Inferior parietal cortex (tissue), 1 donor: ENCODE measurements at regions not wholly inside any gene's neighbourhood (a gene's known extent, or its start where the extent isn't known, plus 50 kb on each side); places are given as distances from the start of the nearest gene placed in this dataset.
"Not testable (repeated sequence)": the region's sequence is repeated elsewhere in the genome, so short reads cannot be mapped to it uniquely, and the experiment has no call there.

Experiments
- DNase-seq: peaks from one replicate; pipeline ENCODE4 v3.0.0-alpha.2; 2016; ENCODE audit errors: extremely low spot score

- DNase-seq: no peak
These were observed 566.7 kb upstream of the ROBO1 start for GRCh38 chr3:80334534-80334933.

DNA sequence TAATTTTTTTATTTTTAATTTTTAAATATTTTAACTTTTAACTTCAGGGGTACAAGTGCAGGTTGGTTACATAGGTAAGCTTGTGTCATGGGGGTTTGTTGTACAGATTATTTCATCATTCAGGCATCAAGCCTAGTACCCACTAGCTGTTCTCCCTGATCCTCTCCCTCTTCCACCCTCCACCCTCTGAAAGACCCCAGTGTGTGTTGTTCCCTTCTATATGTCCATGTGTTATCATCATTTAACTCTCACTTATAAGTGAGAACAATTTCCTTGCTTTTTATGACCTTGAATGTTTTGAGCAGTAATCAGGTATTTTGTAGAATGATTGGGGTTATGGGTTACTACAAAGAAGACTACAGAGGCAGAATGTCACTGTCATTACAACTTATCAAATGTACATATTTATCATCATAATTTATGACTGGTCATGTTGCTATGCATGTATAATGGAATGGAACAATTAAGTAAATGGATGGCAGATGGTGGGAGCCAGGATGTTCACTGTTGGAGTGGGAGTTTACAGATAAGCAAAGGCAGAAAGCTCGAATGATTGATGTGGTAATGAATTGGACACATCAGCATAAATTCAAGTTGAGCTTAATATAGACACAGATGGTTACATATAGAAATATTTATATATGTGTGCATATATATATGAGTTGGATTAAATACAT is 563.8 kb upstream of the ROBO1 start:
- no peak for DNase-seq

- DNase-seq: not testable (repeated sequence)
These were observed 546.7 kb upstream of the ROBO1 start for GRCh38 chr3:80314541-80314940.

GRCh38 chr3:80308637-80309036 is 540.8 kb upstream of the ROBO1 start:
- DNase-seq: no peak

- DNase-seq: no peak
These were observed 540.0 kb upstream of the ROBO1 start for GRCh38 chr3:80307844-80308243.

GRCh38 chr3:80297720-80298119 is 529.9 kb upstream of the ROBO1 start:
- no peak for DNase-seq

- DNase-seq: no peak
These were observed 517.6 kb upstream of the ROBO1 start for GRCh38 chr3:80285388-80285787.

DNA sequence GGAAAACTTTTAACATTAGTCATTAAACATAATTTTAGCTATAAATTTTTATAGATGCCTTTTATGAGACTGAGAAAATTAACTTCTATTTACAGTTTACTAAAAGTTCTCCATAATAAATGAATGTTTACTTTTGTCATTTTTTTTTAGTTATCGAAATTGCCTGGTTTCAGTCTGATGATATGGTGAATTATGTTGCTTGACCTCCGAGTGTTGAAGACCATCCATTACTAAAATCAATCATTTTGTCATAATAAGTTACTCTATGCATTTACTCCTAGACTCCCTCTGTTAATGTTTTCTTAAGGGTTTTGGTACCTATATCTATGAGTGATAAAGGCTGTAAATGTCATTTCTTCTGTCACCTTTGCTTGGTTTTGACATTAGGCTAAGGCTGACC is 516.0 kb upstream of the ROBO1 start:
- no peak for DNase-seq

DNA sequence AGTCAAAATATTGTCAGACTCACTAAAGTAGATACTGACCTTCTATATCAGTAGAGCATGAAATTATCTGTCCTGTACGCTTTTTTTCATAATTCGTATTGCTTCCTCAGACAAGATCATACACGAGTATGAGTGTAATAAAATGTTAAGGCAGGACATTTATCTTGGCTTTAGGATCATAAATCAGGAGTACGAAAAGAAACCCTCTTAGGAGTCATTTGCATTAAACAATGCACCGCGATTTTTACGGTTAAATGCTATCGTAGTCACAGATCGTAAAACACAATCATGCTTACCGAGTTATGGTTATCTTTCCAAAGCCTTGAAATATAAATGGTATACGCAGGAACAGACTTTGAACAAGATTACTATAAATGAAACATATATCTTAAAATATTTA is 510.3 kb upstream of the ROBO1 start:
- no peak for DNase-seq

- no peak for DNase-seq
These were observed 507.3 kb upstream of the ROBO1 start for GRCh38 chr3:80275120-80275519.

DNA sequence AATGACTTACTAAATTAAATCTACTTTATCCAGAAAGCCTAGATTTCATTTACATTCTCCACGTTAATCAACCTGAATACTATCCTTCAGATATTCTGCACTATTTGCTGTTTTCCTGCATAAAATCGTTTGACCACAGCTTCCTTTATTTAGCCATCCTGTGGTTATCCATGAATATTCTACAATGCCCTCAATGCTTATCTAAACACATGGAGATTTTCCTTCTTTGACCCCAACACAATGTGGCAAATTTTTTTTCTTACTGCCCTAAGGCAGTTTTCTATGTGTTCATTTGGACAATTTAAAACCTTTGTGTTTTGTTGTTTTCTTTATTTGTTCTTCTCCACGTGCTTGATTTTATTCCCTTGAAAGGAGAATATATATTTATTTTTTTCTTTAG is 495.5 kb upstream of the ROBO1 start:
- no peak for DNase-seq

DNA sequence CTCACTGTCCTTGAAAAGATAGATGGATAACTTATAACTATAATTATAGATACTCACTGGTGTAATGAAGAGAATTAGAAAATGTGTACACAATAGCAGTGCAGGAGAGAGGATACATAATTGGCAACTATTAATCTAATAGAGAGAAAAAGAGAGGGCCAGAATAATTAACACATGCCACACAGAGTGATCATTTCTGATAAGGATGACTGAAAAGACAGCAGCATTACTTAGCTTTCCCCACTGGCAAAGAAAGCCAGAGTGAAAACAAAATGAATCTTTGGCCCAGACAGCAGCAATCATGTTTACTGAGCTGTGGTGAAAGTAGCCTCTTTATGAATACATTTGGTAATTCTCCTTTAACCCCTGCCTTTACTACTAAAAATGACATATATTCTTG is 493.3 kb upstream of the ROBO1 start:
- DNase-seq: no peak

DNA sequence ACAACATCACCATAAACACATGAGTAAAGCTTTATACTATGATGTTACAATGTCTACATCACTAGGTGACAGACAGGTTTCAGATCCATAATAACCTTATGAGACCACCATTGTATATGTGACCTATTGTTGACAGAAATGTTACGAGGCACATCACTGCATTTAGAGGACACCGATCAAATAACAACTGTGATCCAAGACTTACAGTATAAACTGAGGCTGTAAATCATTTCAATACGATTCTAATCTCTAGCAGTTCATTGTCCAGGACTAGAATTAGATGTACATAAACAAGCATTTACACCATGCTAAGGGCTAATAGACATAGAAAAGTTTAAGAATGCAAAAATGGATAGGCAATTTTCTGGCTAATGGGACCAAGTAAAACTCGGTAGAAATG is 491.9 kb upstream of the ROBO1 start:
- DNase-seq: no peak

- no peak for DNase-seq
These were observed 484.3 kb upstream of the ROBO1 start for GRCh38 chr3:80252113-80252512.

DNA sequence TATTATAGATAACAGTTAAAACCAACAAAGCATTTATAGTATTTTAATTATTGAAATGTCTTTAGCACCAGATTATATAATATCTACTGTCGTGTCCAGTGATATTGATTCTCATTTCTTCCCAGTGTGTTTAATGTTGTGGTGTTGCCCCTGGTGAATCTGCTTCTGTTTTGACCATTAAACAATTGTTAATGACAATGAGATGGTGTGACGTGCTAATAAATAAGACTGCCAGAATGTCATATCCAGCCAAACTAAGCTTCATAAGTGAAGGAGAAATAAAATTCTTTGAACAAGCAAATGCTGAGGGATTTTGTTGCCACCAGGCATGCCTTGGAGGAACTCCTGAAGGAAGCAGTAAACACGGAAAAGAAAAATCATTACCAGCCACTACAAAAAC is 480.0 kb upstream of the ROBO1 start:
- DNase-seq: no peak

- DNase-seq: no peak
These were observed 476.6 kb upstream of the ROBO1 start for GRCh38 chr3:80244390-80244789.

DNA sequence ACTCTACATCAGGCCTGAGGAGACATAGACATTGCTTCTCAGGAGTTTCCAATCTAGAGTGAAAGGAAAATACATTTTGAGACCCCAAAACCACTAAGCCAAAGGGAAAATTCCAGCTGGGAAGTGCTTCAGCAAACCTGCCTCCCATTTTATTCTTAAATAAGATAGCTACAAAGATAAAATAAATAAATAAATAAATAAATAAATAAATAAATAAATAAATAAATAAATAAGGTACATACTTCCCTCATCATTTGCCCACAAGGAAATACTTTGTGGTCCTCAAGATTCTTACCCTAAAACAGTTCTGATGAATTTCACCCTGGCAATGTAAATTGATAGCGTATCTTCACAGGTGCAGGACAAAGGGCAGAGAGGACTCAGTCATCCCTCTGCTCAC is 474.0 kb upstream of the ROBO1 start:
- no peak for DNase-seq

DNA sequence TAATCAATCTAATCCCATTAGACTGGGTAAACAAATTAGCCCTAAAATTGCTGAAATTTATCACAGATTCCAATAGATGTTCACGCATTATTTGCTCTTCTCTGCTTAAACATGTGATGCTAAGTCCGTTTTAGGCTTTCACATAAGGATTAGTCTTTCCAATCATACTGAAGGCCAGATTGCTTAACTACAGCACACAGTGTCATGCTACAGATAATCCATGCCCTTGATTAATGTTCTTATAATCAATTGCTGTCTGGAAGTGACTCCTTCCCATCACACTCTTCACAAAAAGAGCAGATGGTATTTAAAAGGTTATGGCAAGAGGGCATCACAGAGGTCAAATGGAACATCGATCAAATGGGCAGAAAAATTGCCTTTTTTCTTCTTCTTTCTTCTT is 471.5 kb upstream of the ROBO1 start:
- DNase-seq: no peak

DNA sequence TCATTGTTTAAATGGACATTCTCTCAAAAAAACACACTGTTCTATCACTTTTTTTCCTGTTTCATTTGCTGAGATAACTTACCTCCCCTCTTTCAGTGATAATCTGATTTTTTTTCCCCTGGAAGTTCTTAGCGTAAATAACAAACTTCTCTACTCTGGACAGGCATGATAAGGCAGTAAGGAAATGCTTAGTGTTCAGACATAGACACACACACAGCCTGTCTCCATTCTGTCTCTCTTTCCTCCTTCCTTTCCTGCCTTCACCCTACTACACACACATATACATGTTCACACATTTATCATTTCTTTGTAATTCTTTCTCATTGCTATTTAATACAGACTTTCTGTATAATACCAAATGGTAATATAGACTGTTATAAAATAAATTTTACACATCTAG is 470.8 kb upstream of the ROBO1 start:
- DNase-seq: no peak

- no peak for DNase-seq
These were observed 470.4 kb upstream of the ROBO1 start for GRCh38 chr3:80238152-80238551.

GRCh38 chr3:80234706-80235105 is 466.9 kb upstream of the ROBO1 start:
- no peak for DNase-seq

DNA sequence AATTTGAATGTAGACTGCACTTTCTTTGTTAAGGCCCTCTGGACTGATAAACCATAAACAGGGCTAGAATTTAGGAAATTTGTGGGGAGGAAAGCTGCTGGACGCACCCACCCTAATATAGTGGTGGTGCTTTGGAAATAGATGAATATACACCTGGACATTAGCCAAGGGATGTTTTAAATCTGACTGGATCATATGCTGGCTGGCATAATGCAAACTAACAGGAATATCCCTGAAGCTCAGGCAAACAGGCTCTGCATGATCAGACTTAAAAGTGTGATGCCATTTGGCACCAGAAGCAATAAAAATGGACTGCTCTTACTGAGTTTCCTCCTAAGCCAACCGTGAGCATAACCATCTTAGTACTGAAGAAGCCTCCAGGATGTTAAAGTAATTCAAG is 465.8 kb upstream of the ROBO1 start:
- DNase-seq: no peak

DNA sequence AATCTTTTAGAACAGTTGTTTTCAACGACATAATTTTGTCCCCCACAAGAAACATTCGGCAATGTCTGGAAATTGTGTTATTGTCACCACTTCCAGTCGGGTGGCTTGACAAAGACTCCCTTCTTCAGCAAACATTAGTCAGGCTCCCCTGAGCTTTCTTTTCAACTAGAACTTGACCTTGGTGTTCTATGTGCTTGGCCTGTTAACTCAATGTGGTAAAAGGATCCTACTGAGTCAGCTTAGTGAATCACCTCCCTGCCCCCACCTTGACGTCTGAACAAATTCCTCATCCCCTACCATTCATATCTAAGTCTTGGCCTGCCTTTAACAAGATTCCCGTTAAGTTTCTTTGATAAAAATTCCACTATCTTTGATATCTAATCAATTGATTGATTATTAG is 465.0 kb upstream of the ROBO1 start:
- DNase-seq: no peak

DNA sequence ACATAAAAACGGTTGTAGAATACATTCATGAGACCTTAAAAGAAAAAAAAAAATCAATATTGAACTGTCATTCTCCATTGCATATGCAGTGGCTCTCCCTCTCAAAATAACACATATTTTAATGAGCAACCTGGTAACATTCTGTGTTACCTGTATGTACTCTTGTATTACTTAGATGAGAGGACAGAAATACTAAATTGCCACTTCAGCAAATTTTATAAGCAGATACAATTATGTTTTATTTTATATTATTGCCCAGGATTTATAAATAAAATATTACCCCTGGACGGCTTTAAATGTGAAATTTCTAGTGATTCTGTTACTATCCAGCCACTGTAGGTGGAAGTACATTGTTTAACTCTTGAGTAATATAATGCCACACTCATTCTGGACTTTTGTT is 463.2 kb upstream of the ROBO1 start:
- DNase-seq: no peak
